Transverse colon (tissue), 4 donors: ENCODE measurements at regions not wholly inside any gene's neighbourhood (a gene's known extent, or its start where the extent isn't known, plus 50 kb on each side); places are given as distances from the start of the nearest gene placed in this dataset.

Experiments used
- CTCF ChIP-seq, 5 experiments: fragments of 200-600 bp in 3 of 5; fragments of 450-650 bp in 2 of 5; sonication (generic) in 3 of 5; IDR thresholded peaks; 1 replicate in 2 of 5; 2 replicates in 3 of 5; pipeline ENCODE4 v1.5.1; 2016 to 2017; ENCODE audit warnings: antibody characterized with exemption in 5 of 5, inconsistent platforms in 3 of 5, mild to moderate bottlenecking in 2 of 5, moderate library complexity in 1 of 5
- POLR2A ChIP-seq: fragments of 450-650 bp; IDR thresholded peaks from one replicate; pipeline ENCODE4 v1.6.1; 2016; ENCODE audit warnings: antibody characterized with exemption, mild to moderate bottlenecking, moderate library complexity
- POLR2AphosphoS5 ChIP-seq, 3 donors: sonication (generic); formaldehyde crosslinking; IDR thresholded peaks; one replicate each; pipeline ENCODE4 v1.6.1; 2016; ENCODE audit warnings: antibody characterized with exemption in 3 of 3

- TF ChIP-seq CTCF (IDR thresholded peaks at IDR 0.05): no peak
- no peak for TF ChIP-seq POLR2A
- no peak for TF ChIP-seq POLR2AphosphoS5 (IDR thresholded peaks at IDR 0.05)
Observed at GRCh38 chr3:34011171-34012101, 213.0 kb downstream of the PDCD6IP start.
